GM18907 (cell line): ENCODE measurements at regions not wholly inside any gene's neighbourhood (a gene's known extent, or its start where the extent isn't known, plus 50 kb on each side); places are given as distances from the start of the nearest gene placed in this dataset.
A peak's percentile ranks its signal among the peaks of the same experiment; 100 is the strongest.

Source experiments
- ATAC-seq: cut with Tn5 transposase; IDR thresholded peaks from one replicate; pipeline ENCODE4 v1.9.1; 2021; ENCODE audit warnings: mild to moderate bottlenecking, moderate library complexity; ENCODE audit not compliant: unreplicated experiment

DNA sequence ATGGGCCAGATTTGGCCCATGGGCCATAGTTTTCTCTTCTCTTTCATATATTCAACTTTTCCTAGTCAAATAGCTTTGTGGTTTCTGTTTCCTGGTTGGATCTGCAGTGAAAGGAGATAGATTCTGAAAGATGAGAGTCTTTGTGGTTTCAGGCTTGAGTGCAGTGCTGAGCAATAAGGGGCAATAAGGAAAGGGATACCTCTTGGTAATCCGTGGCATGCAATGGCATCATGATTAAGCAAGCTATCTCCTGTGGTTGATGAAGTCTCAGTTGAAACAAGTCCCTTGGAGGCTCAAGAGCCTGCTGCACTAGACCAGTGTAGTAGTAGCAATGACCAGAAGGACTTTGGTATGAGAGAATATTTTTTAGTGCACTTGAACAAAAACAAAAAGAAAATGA, 187.7 kb upstream of the CNTNAP2 start:
- no peak for ATAC-seq

DNA sequence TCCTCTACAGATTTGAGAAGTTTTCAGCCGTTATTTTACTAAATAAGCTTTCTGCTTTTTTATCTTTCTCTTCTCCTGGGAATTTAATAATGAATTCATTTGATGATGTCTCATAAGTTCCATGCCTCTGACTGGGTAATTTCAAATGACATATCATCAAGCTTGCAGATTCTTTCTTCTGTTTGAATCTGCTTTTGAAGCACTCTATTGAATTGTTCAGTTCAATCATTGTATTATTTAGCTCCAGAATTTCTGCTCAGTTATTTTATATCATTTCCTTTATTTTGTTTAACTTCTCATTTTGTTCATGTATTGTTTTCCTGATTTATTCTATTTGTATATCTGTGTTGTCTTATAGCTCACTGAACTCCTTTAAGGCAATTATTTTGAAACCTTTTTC, 196.9 kb upstream of the CNTNAP2 start:
- ATAC-seq, result no peak

DNA sequence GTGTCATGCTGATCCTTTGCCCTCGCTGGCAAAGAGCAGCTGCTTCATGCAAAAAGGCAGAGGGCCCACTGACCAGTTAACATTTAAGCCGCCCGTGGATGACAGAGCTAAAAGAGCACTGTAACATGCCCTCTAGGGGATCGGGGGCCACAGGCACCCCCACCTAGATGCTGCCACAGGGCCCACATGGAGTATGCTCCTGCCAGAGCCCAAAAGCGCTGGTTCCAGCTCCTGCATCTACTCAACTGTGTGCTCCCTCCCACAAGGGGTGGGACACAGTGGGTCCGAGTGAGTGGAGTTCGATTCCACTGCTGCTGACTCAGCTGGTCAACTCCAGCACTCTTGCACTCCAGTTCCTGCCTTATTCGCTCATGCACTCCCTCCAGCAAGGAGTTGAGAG, 199.8 kb upstream of the CNTNAP2 start:
- no peak for ATAC-seq

DNA sequence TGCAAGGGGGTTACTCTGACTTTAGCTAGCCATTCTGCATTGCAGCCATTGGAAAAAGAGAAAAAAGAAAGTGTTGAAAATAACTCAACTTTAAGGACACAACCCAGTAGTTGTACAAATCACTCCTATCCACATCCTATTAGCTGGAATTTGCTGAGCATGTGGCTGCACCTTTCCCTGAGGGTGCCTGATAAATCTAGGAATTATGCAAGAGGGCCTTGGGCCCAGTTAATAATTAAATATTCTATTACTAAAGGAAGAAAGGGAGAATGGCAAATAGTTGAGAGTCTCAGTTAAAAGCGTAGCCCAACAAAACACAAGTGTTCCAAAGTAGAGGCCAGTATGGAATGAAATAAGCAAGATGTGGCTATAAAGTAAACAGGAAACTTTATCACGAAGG, 200.9 kb upstream of the CNTNAP2 start:
- no peak for ATAC-seq

- peak; percentile 96 for ATAC-seq
These were observed 206.5 kb upstream of the CNTNAP2 start for GRCh38 chr7:145909991-145910513.

- no peak for ATAC-seq
These were observed 212.9 kb upstream of the CNTNAP2 start for GRCh38 chr7:145903658-145904057.

- no peak for ATAC-seq
These were observed 214.5 kb upstream of the CNTNAP2 start for GRCh38 chr7:145902123-145902522.

DNA sequence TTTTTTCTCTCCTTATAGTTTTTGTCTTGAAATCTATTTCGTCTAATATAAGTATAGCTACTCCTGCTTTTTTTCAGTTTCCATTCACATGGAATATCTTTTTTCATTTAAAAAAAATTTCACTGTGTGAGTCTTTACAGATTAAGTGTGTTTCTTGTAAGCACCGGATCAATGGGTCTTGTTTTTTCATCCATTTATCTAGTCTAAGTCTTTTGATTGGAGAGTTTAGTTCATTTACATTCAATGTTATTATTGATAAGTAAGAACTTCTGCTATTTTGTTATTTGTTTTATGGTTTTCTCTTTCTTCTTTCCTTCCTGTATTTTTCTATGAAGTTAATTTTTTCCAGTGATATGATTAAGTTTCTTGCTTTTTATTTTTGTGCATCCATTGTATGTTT, 216.7 kb upstream of the CNTNAP2 start:
- no peak for ATAC-seq

DNA sequence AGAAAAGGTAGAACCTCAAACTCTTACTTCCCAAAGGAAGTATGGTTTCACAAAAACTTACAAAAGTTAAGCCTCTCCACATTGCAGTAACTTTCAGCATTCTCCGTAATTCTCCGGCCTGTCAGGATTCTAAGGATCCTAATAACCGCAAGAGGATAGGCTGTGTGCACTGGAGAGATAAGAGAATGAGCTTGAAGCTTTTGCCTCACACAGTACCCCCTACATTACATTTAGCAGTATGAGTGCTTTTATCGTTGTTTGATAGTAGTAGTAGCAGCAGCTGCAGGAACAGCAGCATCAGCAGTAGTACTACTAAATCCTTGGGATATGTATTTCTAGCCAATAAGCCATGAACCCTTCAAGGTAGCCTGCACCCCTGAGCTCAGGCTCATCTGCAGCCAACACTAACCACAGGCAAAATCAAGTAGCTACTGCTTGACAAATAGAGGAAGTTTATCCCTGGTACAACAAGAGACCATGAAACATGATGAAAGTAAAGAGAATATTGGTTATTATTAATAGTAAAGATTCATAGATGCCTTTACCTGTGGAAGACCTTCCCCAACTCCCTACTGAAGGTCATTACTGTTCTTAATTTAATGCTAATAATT, 222.6 kb upstream of the CNTNAP2 start:
- ATAC-seq, result no peak

- no peak for ATAC-seq
These were observed 231.7 kb upstream of the CNTNAP2 start for GRCh38 chr7:145884716-145885514.

- no peak for ATAC-seq
These were observed 240.2 kb upstream of the CNTNAP2 start for GRCh38 chr7:145876376-145876775.

DNA sequence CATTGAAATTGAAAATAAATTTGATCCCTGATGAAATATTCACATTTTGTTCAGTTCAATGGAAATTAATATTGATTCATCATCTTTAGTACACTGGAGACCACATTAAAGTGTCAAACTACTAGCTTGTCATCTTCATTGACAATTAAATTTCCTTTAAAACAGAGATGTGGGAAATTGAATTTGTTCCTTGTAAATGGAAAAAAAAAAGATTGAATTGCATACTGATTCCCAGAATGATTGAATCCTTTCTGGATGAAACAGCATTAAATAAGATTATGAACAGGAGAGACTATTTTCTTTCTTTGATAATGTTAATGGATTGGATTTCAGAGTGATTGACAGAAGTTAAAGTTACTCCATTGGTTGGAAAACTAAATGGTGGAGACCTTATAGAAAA, 241.3 kb upstream of the CNTNAP2 start:
- no peak for ATAC-seq

- no peak for ATAC-seq
These were observed 247.7 kb upstream of the CNTNAP2 start for GRCh38 chr7:145868935-145869334.

DNA sequence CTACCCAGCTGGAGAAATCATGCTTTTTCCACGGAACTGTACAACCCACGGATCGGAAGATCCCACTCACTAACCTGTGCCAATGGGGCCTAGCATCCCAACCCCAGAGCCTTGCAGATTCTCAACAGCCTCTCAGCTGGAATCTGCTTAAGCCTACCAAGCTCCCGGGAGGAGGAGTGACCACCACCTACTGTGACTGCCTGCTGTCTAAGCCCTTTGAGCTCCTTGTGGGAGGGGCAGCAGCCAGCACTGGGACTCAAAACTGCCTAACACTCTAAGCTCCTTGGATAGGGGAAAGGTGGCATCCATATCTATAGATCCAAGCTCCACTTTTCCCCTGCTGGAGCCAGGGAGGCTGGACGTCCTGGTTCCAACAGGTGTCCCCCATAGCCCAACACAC, 254.4 kb upstream of the CNTNAP2 start:
- no peak for ATAC-seq

DNA sequence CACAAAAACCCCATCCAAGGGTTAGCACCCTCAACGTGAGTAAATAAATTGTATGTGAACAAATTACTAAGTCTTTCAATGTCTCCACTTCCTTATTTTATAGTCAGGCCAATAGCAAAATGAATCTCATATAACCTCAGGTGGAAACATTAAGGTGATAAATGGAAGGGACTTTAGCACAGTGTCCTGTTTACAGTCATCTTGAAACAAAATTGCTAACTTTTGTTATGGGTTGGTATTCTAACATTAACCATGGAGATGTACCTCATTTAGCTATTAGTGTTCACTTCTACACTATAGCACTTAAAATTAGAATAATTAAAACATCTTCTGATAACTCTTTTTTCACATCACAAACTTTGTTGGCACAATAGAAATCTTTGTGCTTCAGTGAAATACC, 255.8 kb upstream of the CNTNAP2 start:
- ATAC-seq, result peak; percentile 79

DNA sequence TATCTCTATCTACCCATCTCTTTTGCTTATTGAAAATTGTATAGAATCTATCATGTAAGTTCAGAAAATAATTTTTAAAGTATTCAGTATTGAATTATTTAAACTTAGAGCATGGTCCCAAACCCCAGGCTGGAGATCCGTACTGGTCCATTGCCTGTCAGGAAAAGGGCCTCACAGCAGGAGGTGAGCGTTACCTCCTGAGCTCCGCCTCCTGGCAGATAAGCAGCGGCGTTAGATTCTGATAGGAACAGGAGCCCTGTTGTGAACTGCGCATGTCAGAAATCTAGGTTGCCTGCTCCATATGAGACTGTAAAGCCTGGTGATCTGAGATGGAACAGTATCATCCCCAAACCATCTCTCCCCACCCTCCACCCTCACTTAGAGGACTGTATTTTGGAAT, 266.0 kb upstream of the CNTNAP2 start:
- ATAC-seq, result no peak

DNA sequence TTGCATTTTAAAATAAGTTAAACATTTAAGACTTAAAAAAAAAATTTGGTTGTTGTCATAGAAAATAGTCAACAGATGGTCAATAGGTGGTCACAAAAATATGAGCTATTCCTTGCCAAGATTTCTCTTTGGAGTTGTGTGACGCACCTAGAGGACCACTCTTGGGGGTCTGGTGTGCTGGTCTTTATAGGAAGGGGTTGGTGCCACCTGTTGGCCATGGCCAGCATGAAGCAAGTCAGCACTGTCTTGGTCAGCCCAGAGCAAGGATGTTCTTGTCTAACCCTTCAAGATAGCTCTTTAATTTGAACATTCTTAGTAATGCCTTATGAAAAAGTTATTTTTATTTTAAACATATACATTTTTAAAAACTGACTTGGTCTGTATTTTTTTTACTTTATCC, 267.9 kb upstream of the CNTNAP2 start:
- no peak for ATAC-seq

DNA sequence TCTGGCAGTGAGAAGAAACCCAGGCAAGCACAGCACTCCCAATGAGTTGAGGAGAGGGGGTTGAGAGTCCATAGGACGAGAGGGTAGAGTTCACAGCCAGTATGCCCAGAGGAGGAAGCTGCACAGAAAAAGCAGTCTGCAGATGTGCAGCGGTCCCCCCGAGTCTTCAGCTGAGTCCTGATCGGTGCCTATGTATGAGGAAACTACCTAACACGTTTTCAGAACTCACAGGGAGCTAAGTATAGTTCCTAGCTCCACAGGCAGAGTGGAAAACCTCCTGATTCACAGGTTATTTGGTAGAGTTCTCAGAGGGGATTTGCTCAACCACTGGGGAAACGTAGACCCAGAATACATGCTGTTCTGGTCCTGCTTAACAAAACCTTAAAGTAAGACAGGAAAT, 271.3 kb upstream of the CNTNAP2 start:
- no peak for ATAC-seq

DNA sequence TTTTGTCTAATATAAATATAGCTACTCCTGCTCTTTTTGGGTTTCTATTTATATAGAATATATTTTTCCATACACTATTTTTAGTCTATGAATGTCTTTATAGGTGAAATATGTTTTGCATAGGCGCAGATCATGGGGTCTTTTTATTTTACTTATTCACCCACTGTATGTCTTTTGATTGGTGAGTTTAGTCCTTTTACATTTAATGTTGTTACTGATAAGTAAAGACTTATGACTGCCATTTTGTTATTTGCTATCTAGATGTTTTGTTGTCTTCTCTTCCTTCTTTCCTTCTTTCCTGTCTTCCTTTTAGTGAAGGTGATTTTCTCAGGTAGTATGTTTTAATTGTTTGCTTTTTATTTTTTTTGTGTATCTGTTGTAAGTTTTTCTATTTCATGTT, 276.8 kb upstream of the CNTNAP2 start:
- no peak for ATAC-seq

GRCh38 chr7:145831616-145832206, 284.9 kb upstream of the CNTNAP2 start:
- no peak for ATAC-seq

- ATAC-seq, result no peak
These were observed 298.9 kb upstream of the CNTNAP2 start for GRCh38 chr7:145817687-145818086.

GRCh38 chr7:145812218-145812617, 304.4 kb upstream of the CNTNAP2 start:
- ATAC-seq, result no peak
